ENCODE measurements at regions not wholly inside any gene's neighbourhood (a gene's known extent, or its start where the extent isn't known, plus 50 kb on each side); places are given as distances from the start of the nearest gene placed in this dataset.
A peak's percentile ranks its signal among the peaks of the same experiment; 100 is the strongest.

- H2BK5ac ChIP-seq (ENCODE audit: insufficient read length, low read length) = no peak overlapping the region
- H3K4me2 ChIP-seq (ENCODE audit: insufficient read depth, insufficient read length, low read length) = no peak overlapping the region
- H3K27ac ChIP-seq (ENCODE audit: insufficient read length, low read depth, low read length) = no peak overlapping the region
- no peak overlapping the region for H2AFZ ChIP-seq (ENCODE audit: low read length)
- no peak overlapping the region for H2BK12ac ChIP-seq (ENCODE audit: insufficient read length, low read depth, low read length)
- H4K8ac ChIP-seq (replicated peaks; ENCODE audit: insufficient read length, low read depth, low read length) = no peak overlapping the region
- no peak overlapping the region for H2BK20ac ChIP-seq (ENCODE audit: low read depth, low read length, poor library complexity, severe bottlenecking)
- no CpG with 5 or more reads among the region's 2 CpGs for WGBS (ENCODE audit: extremely low coverage, insufficient read length, low lambda C conversion rate)
- H3T11ph ChIP-seq (ENCODE audit: low read length) = no peak overlapping the region
- no peak overlapping the region for H3K14ac ChIP-seq (ENCODE audit: insufficient read depth, low read length)
- H4K91ac ChIP-seq (ENCODE audit: insufficient read length, low read depth, low read length) = no peak overlapping the region
- TF ChIP-seq CTCF (conservative IDR thresholded peaks at IDR 0.05) = no peak
- no peaks in the 10 kb centered on the region for H3K79me2 ChIP-seq (ENCODE audit: insufficient read depth, low read length)
- peaks cover 7 to 20% of the 10 kb centered on the region in 2 experiments for H3K4me1 Mint-ChIP-seq
- no peak overlapping the region for H4K5ac ChIP-seq (ENCODE audit: insufficient read length, low read depth, low read length)
- no peaks in the 10 kb centered on the region for H3K4me1 ChIP-seq (ENCODE audit: insufficient read depth, low read length)
- no peak overlapping the region; a peak in 1 of 7 replicates for H3K27ac Mint-ChIP-seq
- DNase-seq = peak; percentile 4
- H2AK5ac ChIP-seq (ENCODE audit: insufficient read length, low read length) = no peak overlapping the region
- H3K9ac ChIP-seq (ENCODE audit: extremely low read depth, insufficient read length, low read length) = no peak overlapping the region
- no peak overlapping the region for H3K4me3 Mint-ChIP-seq
- H3K36me3 Mint-ChIP-seq (ENCODE audit: insufficient read depth in 1 of 3, low read depth in 3 of 3) = no peaks in the 10 kb centered on the region
- H3K27me3 ChIP-seq (ENCODE audit: insufficient read depth, low read length) = no peaks in the 10 kb centered on the region
- no peaks in the 10 kb centered on the region for H3K9me3 Mint-ChIP-seq
- H2BK120ac ChIP-seq (ENCODE audit: low read depth, low read length, poor library complexity, severe bottlenecking) = no peak overlapping the region
- H2BK15ac ChIP-seq (ENCODE audit: low read depth, low read length) = no peak overlapping the region
- no peaks in the 10 kb centered on the region for H3K23me2 ChIP-seq (ENCODE audit: insufficient read length, low read depth, low read length, poor library complexity, severe bottlenecking)
- no peak overlapping the region for H3K18ac ChIP-seq (ENCODE audit: insufficient read length, low read depth, low read length)
- H3K9me3 ChIP-seq (ENCODE audit: control insufficient read depth, low read depth, low read length) = no peaks in the 10 kb centered on the region
- no peak overlapping the region for H3K56ac ChIP-seq (ENCODE audit: insufficient read length, low read depth, low read length)
- H3K27me3 Mint-ChIP-seq (ENCODE audit: low read depth) = peaks cover 4% of the 10 kb centered on the region; the same call in 1 of the 2 replicates
- H3K23ac ChIP-seq (ENCODE audit: insufficient read length, low read depth, low read length) = no peak overlapping the region
- H4K20me1 ChIP-seq (ENCODE audit: control insufficient read depth, insufficient read depth, insufficient read length) = no peaks in the 10 kb centered on the region
- no peaks in the 10 kb centered on the region for H3K79me1 ChIP-seq (ENCODE audit: insufficient read depth, low read depth, low read length, poor library complexity, severe bottlenecking)
- no peak overlapping the region for H3K4ac ChIP-seq (ENCODE audit: low read depth, low read length)
These were observed 123.2 kb downstream of the C5orf15 start for GRCh38 chr5:133845271-133845670.
